ENCODE measurements at regions not wholly inside any gene's neighbourhood (a gene's known extent, or its start where the extent isn't known, plus 50 kb on each side); places are given as distances from the start of the nearest gene placed in this dataset.

DNA sequence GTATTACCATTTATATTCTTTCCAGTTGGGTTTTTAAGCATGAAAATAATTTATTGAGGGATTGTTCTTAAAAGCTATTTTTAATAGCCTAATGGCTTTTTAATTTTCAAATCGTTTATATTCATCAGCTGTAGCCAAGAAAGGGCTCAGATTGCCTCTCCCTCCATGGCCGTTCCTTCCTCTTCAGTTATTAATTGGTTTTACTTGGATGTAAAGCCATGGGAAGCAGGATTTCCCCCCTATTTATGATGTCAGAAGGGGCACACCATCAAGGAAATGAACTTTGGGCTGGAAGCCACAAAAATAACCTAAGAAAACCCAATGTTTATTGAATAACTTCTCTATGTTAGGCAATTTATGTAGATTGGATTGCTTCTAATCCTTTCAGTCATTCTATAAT lies 656.3 kb downstream of the TYW1 start:
- H3K27ac ChIP-seq (ENCODE audit: low read length): no peak overlapping the region

DNA sequence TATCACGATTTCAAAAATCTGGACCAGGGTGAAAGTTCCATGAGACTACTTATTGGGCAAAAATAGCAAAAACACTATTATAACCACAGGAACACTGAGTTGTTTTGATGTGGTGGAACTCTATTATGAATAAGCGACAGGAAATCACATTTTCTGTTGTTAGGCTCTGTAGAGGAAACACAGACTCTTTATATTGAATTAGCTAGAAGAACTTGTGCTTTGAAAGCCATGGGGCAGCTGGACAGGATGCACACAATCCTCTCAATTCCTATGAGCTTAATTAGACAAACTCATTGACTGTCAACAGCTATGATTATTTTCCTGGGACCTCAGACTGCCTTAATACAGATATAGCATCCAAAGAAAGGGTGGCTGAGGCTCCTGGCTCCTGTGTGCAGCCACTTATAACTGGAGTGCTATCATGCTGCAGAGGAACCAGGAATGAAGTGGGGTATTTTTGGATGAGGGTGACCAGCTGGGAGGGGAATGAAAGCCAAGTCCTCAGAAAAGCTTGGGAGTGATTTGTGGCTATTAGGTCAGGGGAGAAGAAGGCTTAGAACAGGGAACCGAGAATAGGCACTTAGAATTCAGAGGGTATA lies 657.3 kb downstream of the TYW1 start:
- Histone ChIP-seq H3K4me3 (ENCODE audit: low read length) (no peak overlapping the region), H3K27me3 (ENCODE audit: control insufficient read depth, insufficient read depth, low read length) (no peaks in the 10 kb centered on the region), H3K9me3 (ENCODE audit: control insufficient read depth, insufficient read depth, low read length) (no peaks in the 10 kb centered on the region), H3K27ac (ENCODE audit: low read length) (no peak overlapping the region), H3K36me3 (ENCODE audit: control insufficient read depth, insufficient read depth, low read length) (no peaks in the 10 kb centered on the region), H3K4me1 (ENCODE audit: control insufficient read depth, insufficient read depth, low read length) (no peaks in the 10 kb centered on the region)
- TF ChIP-seq, protein P1, sequence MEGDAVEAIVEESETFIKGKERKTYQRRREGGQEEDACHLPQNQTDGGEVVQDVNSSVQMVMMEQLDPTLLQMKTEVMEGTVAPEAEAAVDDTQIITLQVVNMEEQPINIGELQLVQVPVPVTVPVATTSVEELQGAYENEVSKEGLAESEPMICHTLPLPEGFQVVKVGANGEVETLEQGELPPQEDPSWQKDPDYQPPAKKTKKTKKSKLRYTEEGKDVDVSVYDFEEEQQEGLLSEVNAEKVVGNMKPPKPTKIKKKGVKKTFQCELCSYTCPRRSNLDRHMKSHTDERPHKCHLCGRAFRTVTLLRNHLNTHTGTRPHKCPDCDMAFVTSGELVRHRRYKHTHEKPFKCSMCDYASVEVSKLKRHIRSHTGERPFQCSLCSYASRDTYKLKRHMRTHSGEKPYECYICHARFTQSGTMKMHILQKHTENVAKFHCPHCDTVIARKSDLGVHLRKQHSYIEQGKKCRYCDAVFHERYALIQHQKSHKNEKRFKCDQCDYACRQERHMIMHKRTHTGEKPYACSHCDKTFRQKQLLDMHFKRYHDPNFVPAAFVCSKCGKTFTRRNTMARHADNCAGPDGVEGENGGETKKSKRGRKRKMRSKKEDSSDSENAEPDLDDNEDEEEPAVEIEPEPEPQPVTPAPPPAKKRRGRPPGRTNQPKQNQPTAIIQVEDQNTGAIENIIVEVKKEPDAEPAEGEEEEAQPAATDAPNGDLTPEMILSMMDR (IDR thresholded peaks at IDR 0.05): no peak
- Mint-ChIP-seq H3K9me3 (peaks cover 4 to 10% of the 10 kb centered on the region in 2 donors), H3K27ac (no peak overlapping the region), H3K27me3 (ENCODE audit: low read depth in 2 of 2) (no peaks in the 10 kb centered on the region), H3K4me3 (no peak overlapping the region), H3K4me1 (no peaks in the 10 kb centered on the region), H3K36me3 (no peaks in the 10 kb centered on the region)
- DNase-seq: no peak
- 79% methylated on average over 2 of the region's 3 CpGs for WGBS (ENCODE audit: insufficient coverage)
- ATAC-seq: no peak
- intact Hi-C loops (cut with micrococcal nuclease): no loop called here

More for the DNA sequence above, 656.3 kb downstream of the TYW1 start:
- DNase-seq (no peak), ATAC-seq (no peak)
- 56% methylated on average over 2 of the region's 2 CpGs for WGBS (ENCODE audit: insufficient coverage)
- no peaks in the 10 kb centered on the region for H3K27me3 ChIP-seq (ENCODE audit: control insufficient read depth, insufficient read depth, low read length)
- no peak overlapping the region for H3K4me3 Mint-ChIP-seq
- intact Hi-C loops (cut with micrococcal nuclease): no loop called here
- TF ChIP-seq, protein P1 (IDR thresholded peaks at IDR 0.05): no peak
- no peaks in the 10 kb centered on the region for H3K27me3 Mint-ChIP-seq (ENCODE audit: low read depth in 2 of 2)
- peaks cover 6 to 10% of the 10 kb centered on the region in 2 donors for H3K9me3 Mint-ChIP-seq
- no peaks in the 10 kb centered on the region for H3K36me3 ChIP-seq (ENCODE audit: control insufficient read depth, insufficient read depth, low read length)
- H3K4me3 ChIP-seq (ENCODE audit: low read length): no peak overlapping the region
- H3K27ac Mint-ChIP-seq: no peak overlapping the region
- H3K36me3 Mint-ChIP-seq: no peaks in the 10 kb centered on the region
- H3K4me1 ChIP-seq (ENCODE audit: control insufficient read depth, insufficient read depth, low read length): no peaks in the 10 kb centered on the region
- H3K4me1 Mint-ChIP-seq: no peaks in the 10 kb centered on the region
- H3K9me3 ChIP-seq (ENCODE audit: control insufficient read depth, insufficient read depth, low read length): no peaks in the 10 kb centered on the region

DNA sequence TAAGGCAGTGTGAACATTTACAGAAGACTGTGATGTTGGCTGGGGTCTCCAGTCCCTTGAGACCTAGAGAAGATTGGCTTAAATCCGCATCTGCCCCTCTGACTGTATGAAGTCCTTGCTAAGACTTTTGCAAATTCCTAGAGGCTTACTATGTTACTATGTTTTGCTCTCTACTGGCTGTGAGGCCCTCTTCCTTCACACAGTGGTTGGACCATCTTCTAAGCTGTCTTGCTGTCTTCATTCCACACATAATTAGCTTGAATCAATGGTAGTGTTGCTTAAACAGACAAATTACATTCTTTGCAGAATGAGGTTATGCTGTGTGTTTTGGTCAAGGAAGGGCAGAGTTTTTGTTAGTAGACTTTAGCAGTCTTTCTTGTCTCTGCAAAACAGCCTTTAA lies 658.0 kb downstream of the TYW1 start:
- no peak overlapping the region for H3K4me3 Mint-ChIP-seq
- no peak for DNase-seq
- H3K27ac Mint-ChIP-seq: no peak overlapping the region
- no peak for ATAC-seq
- H3K9me3 ChIP-seq (ENCODE audit: control insufficient read depth, insufficient read depth, low read length): no peaks in the 10 kb centered on the region
- no peaks in the 10 kb centered on the region for H3K27me3 ChIP-seq (ENCODE audit: control insufficient read depth, insufficient read depth, low read length)
- H3K9me3 Mint-ChIP-seq: peaks cover 4 to 10% of the 10 kb centered on the region in 2 donors
- no peaks in the 10 kb centered on the region for H3K36me3 Mint-ChIP-seq
- no peak overlapping the region for H3K27ac ChIP-seq (ENCODE audit: low read length)
- H3K4me1 ChIP-seq (ENCODE audit: control insufficient read depth, insufficient read depth, low read length): no peaks in the 10 kb centered on the region
- 75% methylated on average over 1 of the region's 1 CpG for WGBS (ENCODE audit: insufficient coverage)
- no peaks in the 10 kb centered on the region for H3K27me3 Mint-ChIP-seq (ENCODE audit: low read depth in 2 of 2)
- TF ChIP-seq, protein P1 (IDR thresholded peaks at IDR 0.05): no peak
- no peaks in the 10 kb centered on the region for H3K4me1 Mint-ChIP-seq
- H3K36me3 ChIP-seq (ENCODE audit: control insufficient read depth, insufficient read depth, low read length): no peaks in the 10 kb centered on the region
- no peak overlapping the region for H3K4me3 ChIP-seq (ENCODE audit: low read length)
- intact Hi-C loops (cut with micrococcal nuclease): no loop called here

DNA sequence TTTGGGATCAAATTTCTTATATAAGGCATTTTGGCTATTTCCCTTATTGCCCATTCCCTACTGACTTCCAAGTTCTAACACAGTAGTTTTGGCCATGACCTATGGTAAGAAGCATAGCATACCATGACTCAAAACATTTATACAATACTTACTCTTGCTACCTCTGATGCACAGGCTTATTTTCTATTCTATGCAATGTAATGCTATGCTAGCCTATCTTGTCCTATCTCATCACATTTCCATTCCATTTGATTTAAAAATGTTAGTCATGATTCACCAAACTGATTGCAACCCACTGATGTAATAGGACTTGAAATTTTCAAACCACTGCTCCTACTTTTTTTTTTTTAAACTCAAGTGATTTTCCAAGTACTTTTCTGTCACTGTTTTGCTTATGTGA lies 658.5 kb downstream of the TYW1 start:
- TF ChIP-seq, protein P1 (IDR thresholded peaks at IDR 0.05): no peak
- no peak overlapping the region for H3K4me3 Mint-ChIP-seq
- no peak for ATAC-seq
- peaks cover 6 to 10% of the 10 kb centered on the region in 2 donors for H3K9me3 Mint-ChIP-seq
- no peaks in the 10 kb centered on the region for H3K36me3 ChIP-seq (ENCODE audit: control insufficient read depth, insufficient read depth, low read length)
- H3K27me3 Mint-ChIP-seq (ENCODE audit: low read depth in 2 of 2): no peaks in the 10 kb centered on the region
- H3K9me3 ChIP-seq (ENCODE audit: control insufficient read depth, insufficient read depth, low read length): no peaks in the 10 kb centered on the region
- H3K27ac ChIP-seq (ENCODE audit: low read length): no peak overlapping the region
- no peaks in the 10 kb centered on the region for H3K4me1 ChIP-seq (ENCODE audit: control insufficient read depth, insufficient read depth, low read length)
- no peaks in the 10 kb centered on the region for H3K36me3 Mint-ChIP-seq
- DNase-seq: no peak
- intact Hi-C loops (cut with micrococcal nuclease): no loop called here
- H3K27ac Mint-ChIP-seq: no peak overlapping the region
- H3K4me1 Mint-ChIP-seq: no peaks in the 10 kb centered on the region
- no peak overlapping the region for H3K4me3 ChIP-seq (ENCODE audit: low read length)
- H3K27me3 ChIP-seq (ENCODE audit: control insufficient read depth, insufficient read depth, low read length): no peaks in the 10 kb centered on the region

All from natural killer cell (primary cell).